Vagina (tissue), 2 donors: ENCODE measurements at regions not wholly inside any gene's neighbourhood (a gene's known extent, or its start where the extent isn't known, plus 50 kb on each side); places are given as distances from the start of the nearest gene placed in this dataset.

Experiments
- POLR2A ChIP-seq, 2 donors: fragments of 450-650 bp; IDR thresholded peaks; one replicate each; pipeline ENCODE4 v1.6.1; 2017; ENCODE audit warnings: antibody characterized with exemption in 2 of 2, mild to moderate bottlenecking in 2 of 2, moderate library complexity in 2 of 2
- TF ChIP-seq, protein P1 (sequence below), 3 experiments: fragments of 450-650 bp in 2 of 3; fragments of 200-600 bp in 1 of 3; sonication (generic) in 1 of 3; IDR thresholded peaks; one replicate each; pipeline ENCODE4 v1.5.1; 2017 to 2019; ENCODE audit warnings: antibody characterized with exemption in 3 of 3, mild to moderate bottlenecking in 2 of 3, moderate library complexity in 2 of 3

DNA sequence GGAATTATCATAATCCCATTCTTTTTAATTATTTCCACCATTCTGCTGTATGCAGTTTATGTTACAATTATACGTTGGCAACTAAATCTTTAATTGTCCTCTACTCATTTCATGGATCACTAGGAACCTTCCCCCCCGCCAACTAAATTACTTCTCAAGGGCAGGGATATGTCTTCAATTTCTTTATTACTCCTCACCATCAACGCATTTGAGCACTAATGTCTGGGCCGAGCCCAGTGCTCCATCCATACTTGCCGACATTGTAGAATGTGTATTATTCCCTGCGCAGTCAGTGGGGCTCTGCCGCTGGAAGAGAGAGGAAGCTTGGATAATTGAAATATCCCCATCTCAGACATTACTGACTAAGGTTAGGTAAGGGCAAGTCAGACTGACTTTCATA, 236.4 kb upstream of the AJAP1 start:
- TF ChIP-seq POLR2A (IDR thresholded peaks at IDR 0.05) = no peak
- TF ChIP-seq, protein P1, sequence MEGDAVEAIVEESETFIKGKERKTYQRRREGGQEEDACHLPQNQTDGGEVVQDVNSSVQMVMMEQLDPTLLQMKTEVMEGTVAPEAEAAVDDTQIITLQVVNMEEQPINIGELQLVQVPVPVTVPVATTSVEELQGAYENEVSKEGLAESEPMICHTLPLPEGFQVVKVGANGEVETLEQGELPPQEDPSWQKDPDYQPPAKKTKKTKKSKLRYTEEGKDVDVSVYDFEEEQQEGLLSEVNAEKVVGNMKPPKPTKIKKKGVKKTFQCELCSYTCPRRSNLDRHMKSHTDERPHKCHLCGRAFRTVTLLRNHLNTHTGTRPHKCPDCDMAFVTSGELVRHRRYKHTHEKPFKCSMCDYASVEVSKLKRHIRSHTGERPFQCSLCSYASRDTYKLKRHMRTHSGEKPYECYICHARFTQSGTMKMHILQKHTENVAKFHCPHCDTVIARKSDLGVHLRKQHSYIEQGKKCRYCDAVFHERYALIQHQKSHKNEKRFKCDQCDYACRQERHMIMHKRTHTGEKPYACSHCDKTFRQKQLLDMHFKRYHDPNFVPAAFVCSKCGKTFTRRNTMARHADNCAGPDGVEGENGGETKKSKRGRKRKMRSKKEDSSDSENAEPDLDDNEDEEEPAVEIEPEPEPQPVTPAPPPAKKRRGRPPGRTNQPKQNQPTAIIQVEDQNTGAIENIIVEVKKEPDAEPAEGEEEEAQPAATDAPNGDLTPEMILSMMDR (IDR thresholded peaks at IDR 0.05) = no peak
